Heart left ventricle (tissue), 13 donors: ENCODE measurements at regions not wholly inside any gene's neighbourhood (a gene's known extent, or its start where the extent isn't known, plus 50 kb on each side); places are given as distances from the start of the nearest gene placed in this dataset.

Experiments
- POLR2A ChIP-seq, 2 donors: fragments of 450-650 bp; IDR thresholded peaks; one replicate each; pipeline ENCODE4 v1.6.1; 2017; ENCODE audit warnings: antibody characterized with exemption in 2 of 2, mild to moderate bottlenecking in 2 of 2, moderate library complexity in 2 of 2
- TF ChIP-seq, protein P1 (sequence below), 12 donors: fragments of 200-600 bp; sonication (generic) in 4 of 12; IDR thresholded peaks; one replicate each; pipeline versions ENCODE4 v1.5.0 to v1.8.0; 2018 to 2022; ENCODE audit warnings: antibody characterized with exemption in 12 of 12, mild to moderate bottlenecking in 5 of 12
- donor health status: ischemic (EF 13 %, LVEDD 7.1; RV severe dilation, severe dysfunction).
- donor health status: DM: no; HTN: yes; CAD: no.
- donor health status: DM: no; HTN: no; CAD: no.
- donor health status: ischemic (EF 25% LVEDD 6.9; RV normal size, moderate dysfunction).
- donor health status: ischemic (EF 25% LVEDD 5.7; RV mildly dilated, moderate dysfunction).
- donor health status: ischemic (EF 35%, LVEDD 5.7; RV mildly dilated, moderate dysfunction).
- donor health status: nonischemic (EF 11% LVEDD 7.7; RV severe dilation, severe dysfunction).
- donor health status: DM: yes; HTN: yes; CAD: no.
- donor health status: PGD.
- donor health status: ischemic (EF 29% LVEDD 5.4; RV normal size, mild dysfunction).
- donor health status: nonischemic (EF 23%, LVEDD 6.1; RV moderate dilation, normal function).

DNA sequence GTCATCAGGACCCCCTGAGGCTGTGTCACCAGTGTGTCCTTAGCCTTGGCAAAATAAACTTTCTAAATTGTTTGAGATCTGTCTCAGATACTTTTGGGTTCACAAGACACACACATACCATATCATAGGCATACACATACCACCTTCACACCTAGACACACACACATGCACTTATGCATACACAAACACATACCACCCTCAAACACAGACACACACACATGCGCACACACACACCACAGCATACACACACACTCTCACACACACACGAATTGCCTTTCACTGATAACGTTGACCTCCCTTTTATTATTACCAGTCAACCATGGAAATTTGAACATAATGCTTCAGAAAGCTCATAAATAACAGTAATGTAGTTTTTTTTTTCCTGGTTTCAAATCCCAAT is 108.6 kb upstream of the MYLIP start:
- TF ChIP-seq, protein P1, sequence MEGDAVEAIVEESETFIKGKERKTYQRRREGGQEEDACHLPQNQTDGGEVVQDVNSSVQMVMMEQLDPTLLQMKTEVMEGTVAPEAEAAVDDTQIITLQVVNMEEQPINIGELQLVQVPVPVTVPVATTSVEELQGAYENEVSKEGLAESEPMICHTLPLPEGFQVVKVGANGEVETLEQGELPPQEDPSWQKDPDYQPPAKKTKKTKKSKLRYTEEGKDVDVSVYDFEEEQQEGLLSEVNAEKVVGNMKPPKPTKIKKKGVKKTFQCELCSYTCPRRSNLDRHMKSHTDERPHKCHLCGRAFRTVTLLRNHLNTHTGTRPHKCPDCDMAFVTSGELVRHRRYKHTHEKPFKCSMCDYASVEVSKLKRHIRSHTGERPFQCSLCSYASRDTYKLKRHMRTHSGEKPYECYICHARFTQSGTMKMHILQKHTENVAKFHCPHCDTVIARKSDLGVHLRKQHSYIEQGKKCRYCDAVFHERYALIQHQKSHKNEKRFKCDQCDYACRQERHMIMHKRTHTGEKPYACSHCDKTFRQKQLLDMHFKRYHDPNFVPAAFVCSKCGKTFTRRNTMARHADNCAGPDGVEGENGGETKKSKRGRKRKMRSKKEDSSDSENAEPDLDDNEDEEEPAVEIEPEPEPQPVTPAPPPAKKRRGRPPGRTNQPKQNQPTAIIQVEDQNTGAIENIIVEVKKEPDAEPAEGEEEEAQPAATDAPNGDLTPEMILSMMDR (IDR thresholded peaks at IDR 0.05), result no peak
- no peak for TF ChIP-seq POLR2A (IDR thresholded peaks at IDR 0.05)
